ENCODE measurements at regions not wholly inside any gene's neighbourhood (a gene's known extent, or its start where the extent isn't known, plus 50 kb on each side); places are given as distances from the start of the nearest gene placed in this dataset.

GRCh38 chr5:34604119-34604675 lies 51.9 kb upstream of the RAI14 start:
- no peak for DNase-seq

DNA sequence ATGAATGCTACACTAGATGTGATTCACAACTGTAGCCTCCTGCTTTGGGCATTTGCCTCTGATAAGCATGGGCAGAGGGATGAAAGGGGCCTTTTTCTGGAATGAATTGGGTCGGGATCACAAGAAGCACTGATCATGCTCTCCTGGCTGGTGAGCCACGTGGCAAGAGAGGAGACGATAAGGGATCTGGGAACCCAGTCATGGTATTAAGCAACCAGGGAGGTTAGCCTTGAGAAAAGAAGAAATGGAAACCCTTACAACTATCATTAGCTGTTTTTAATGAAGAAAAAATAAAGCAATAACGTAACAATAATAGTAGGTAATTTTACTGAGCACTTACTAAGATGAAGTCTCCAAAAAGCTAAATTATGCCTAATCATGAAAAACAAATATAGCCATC lies 50.0 kb upstream of the RAI14 start:
- no peak for DNase-seq

All from SIG-M5 (cell line).